GM23338 (cell line): ENCODE measurements at regions not wholly inside any gene's neighbourhood (a gene's known extent, or its start where the extent isn't known, plus 50 kb on each side); places are given as distances from the start of the nearest gene placed in this dataset.

Experiments
- ATAC-seq: fragments of 200-7000 bp; cut with Tn5 transposase; 3 replicates; pipeline ENCODE4 v1.9.1; 2020
- DNase-seq: peaks from one replicate; pipeline ENCODE4 v3.0.0-alpha.2; 2015; ENCODE audit warnings: low spot score
- H2AFZ ChIP-seq: fragments of 200-600 bp; sonication (generic); 2 replicates; pipeline ENCODE4 v1.8.0; 2016; ENCODE audit warnings: antibody characterized with exemption, mild to moderate bottlenecking, moderate library complexity
- H3F3A ChIP-seq: fragments of 200-600 bp; sonication (generic); replicated peaks from 2 replicates; pipeline ENCODE4 v1.8.0; 2017; ENCODE audit warnings: antibody characterized with exemption, mixed run types, low read depth
- H3K27ac ChIP-seq: fragments of 200-600 bp; sonication (generic); 2 replicates; pipeline ENCODE4 v1.6.1; 2016; ENCODE audit warnings: low read depth
- H3K27me3 ChIP-seq: fragments of 200-600 bp; sonication (generic); 2 replicates; pipeline ENCODE4 v1.8.0; 2016; ENCODE audit warnings: mild to moderate bottlenecking, mixed run types, moderate library complexity; ENCODE audit not compliant: insufficient read depth
- H3K36me3 ChIP-seq: fragments of 200-600 bp; sonication (generic); 2 replicates; pipeline ENCODE4 v1.8.0; 2016; ENCODE audit warnings: mild to moderate bottlenecking; ENCODE audit not compliant: insufficient read depth
- H3K4me1 ChIP-seq: fragments of 200-600 bp; sonication (generic); 2 replicates; pipeline ENCODE4 v1.8.0; 2016; ENCODE audit warnings: mild to moderate bottlenecking, moderate library complexity; ENCODE audit not compliant: insufficient read depth
- H3K4me2 ChIP-seq: fragments of 200-600 bp; sonication (generic); 2 replicates; pipeline ENCODE4 v1.7.1; 2017; ENCODE audit warnings: mixed run types
- H3K4me3 ChIP-seq: fragments of 200-600 bp; sonication (generic); 2 replicates; pipeline ENCODE4 v1.6.1; 2016; ENCODE audit warnings: mixed run types
- H3K79me2 ChIP-seq: fragments of 200-600 bp; sonication (generic); replicated peaks from 2 replicates; pipeline ENCODE4 v1.8.0; 2017; ENCODE audit warnings: mild to moderate bottlenecking; ENCODE audit not compliant: insufficient read depth
- H3K9me2 ChIP-seq: fragments of 200-600 bp; sonication (generic); 2 replicates; pipeline ENCODE4 v1.8.0; 2017; ENCODE audit not compliant: insufficient read depth
- H4K20me1 ChIP-seq: fragments of 200-600 bp; sonication (generic); replicated peaks from 2 replicates; pipeline ENCODE4 v1.8.0; 2017; ENCODE audit warnings: mild to moderate bottlenecking; ENCODE audit not compliant: insufficient read depth
- H3K27ac Mint-ChIP-seq: 2 replicates; pipeline ENCODE4 v1.8.0; 2020; ENCODE audit warnings: inconsistent platforms, mild to moderate bottlenecking, moderate library complexity, mixed read lengths
- H3K27me3 Mint-ChIP-seq: 3 replicates; pipeline ENCODE4 v1.8.0; 2022; ENCODE audit warnings: low read depth, mild to moderate bottlenecking, moderate library complexity, mixed read lengths, inconsistent platforms; ENCODE audit not compliant: insufficient read depth, poor library complexity
- H3K36me3 Mint-ChIP-seq: 3 replicates; pipeline ENCODE4 v1.8.0; 2021; ENCODE audit warnings: low read depth, mild to moderate bottlenecking, inconsistent platforms, moderate library complexity, mixed read lengths
- H3K4me1 Mint-ChIP-seq: 3 replicates; pipeline ENCODE4 v1.8.0; 2020; ENCODE audit warnings: mild to moderate bottlenecking, inconsistent platforms, mixed read lengths
- H3K4me3 Mint-ChIP-seq: 3 replicates; pipeline ENCODE4 v1.8.0; 2021; ENCODE audit warnings: moderate library complexity, mild to moderate bottlenecking, inconsistent platforms, mixed read lengths
- H3K9me3 Mint-ChIP-seq: 3 replicates; pipeline ENCODE4 v1.8.0; 2020; ENCODE audit warnings: moderate library complexity, mild to moderate bottlenecking, inconsistent platforms, mixed read lengths
- CREB1 ChIP-seq: fragments of 250-450 bp; sonication (Bioruptor Pico); IDR thresholded peaks from 2 replicates; pipeline ENCODE4 v1.5.0; 2020; ENCODE audit warnings: low read depth, mild to moderate bottlenecking, moderate library complexity
- CTCF ChIP-seq, 2 experiments: fragments of 200-600 bp in 1 of 2; sonication (generic) in 1 of 2; conservative IDR thresholded peaks; 2 replicates each; pipeline versions ENCODE4 v1.5.1 to v1.6.1; 2016 to 2017; ENCODE audit warnings: antibody characterized with exemption in 2 of 2, low read depth in 2 of 2, mild to moderate bottlenecking in 2 of 2, moderate library complexity in 1 of 2
- ETS1 ChIP-seq: IDR thresholded peaks from 2 replicates; pipeline ENCODE4 v1.6.1; 2016; ENCODE audit warnings: antibody characterized with exemption
- EZH2 ChIP-seq: fragments of 200-600 bp; sonication (generic); IDR thresholded peaks from one replicate; pipeline ENCODE4 v1.8.0; 2017; ENCODE audit warnings: antibody characterized with exemption, mild to moderate bottlenecking, low read depth; ENCODE audit not compliant: unreplicated experiment
- EZH2phosphoT487 ChIP-seq: fragments of 200-600 bp; sonication (generic); IDR thresholded peaks from one replicate; pipeline ENCODE4 v1.8.1; 2018; ENCODE audit warnings: antibody characterized with exemption; ENCODE audit not compliant: unreplicated experiment
- JUNB ChIP-seq: IDR thresholded peaks from one replicate; pipeline ENCODE4 v1.6.1; 2016; ENCODE audit warnings: antibody characterized with exemption; ENCODE audit not compliant: unreplicated experiment
- NANOG ChIP-seq: IDR thresholded peaks from 2 replicates; pipeline ENCODE4 v1.6.1; 2016; ENCODE audit warnings: antibody characterized with exemption, borderline replicate concordance
- POLR2AphosphoS5 ChIP-seq: IDR thresholded peaks from 2 replicates; pipeline ENCODE4 v1.6.1; 2016; ENCODE audit warnings: antibody characterized with exemption, low read depth
- REST ChIP-seq: IDR thresholded peaks from one replicate; pipeline ENCODE4 v1.6.1; 2018; ENCODE audit warnings: antibody characterized with exemption; ENCODE audit not compliant: unreplicated experiment
- STAT1 ChIP-seq: IDR thresholded peaks from one replicate; pipeline ENCODE4 v1.6.1; 2016; ENCODE audit warnings: antibody characterized with exemption; ENCODE audit not compliant: unreplicated experiment
- ZNF114 ChIP-seq: fragments of 250-450 bp; sonication (Bioruptor Pico); IDR thresholded peaks from 2 replicates; pipeline ENCODE4 v1.5.0; 2020; ENCODE audit warnings: mild to moderate bottlenecking, moderate library complexity
- ZNF331 ChIP-seq: fragments of 250-450 bp; sonication (Bioruptor Pico); IDR thresholded peaks from 2 replicates; pipeline ENCODE4 v1.5.0; 2020; ENCODE audit warnings: low read depth, mild to moderate bottlenecking, moderate library complexity
- ZNF462 ChIP-seq: fragments of 250-450 bp; sonication (Bioruptor Pico); IDR thresholded peaks from 2 replicates; pipeline ENCODE4 v1.5.0; 2020; ENCODE audit warnings: mild to moderate bottlenecking, moderate library complexity

GRCh38 chr5:7329141-7329540 is 66.8 kb upstream of the ADCY2 start:
- Mint-ChIP-seq H3K9me3 (no peaks in the 10 kb centered on the region), H3K36me3 (no peaks in the 10 kb centered on the region; the same call in 2 of the 3 replicates), H3K27ac (no peak overlapping the region), H3K27me3 (peaks cover 1% of the 10 kb centered on the region), H3K4me1 (peaks cover 31% of the 10 kb centered on the region), H3K4me3 (no peak overlapping the region)
- H2AFZ ChIP-seq = no peak overlapping the region
- peaks cover 29% of the 10 kb centered on the region for H3K4me1 ChIP-seq
- no peaks in the 10 kb centered on the region for H3K36me3 ChIP-seq
- H3K4me2 ChIP-seq = no peak overlapping the region
- H3K9me2 ChIP-seq = peaks cover 20% of the 10 kb centered on the region
- ATAC-seq (no peak), DNase-seq (no peak)
- H3K4me3 ChIP-seq = no peak overlapping the region
- no peaks in the 10 kb centered on the region for H4K20me1 ChIP-seq
- no peak overlapping the region for H3K27ac ChIP-seq
- H3K79me2 ChIP-seq = no peaks in the 10 kb centered on the region
- TF ChIP-seq ZNF331 (CRISPR knock-in tag) = no peak
- no peak for TF ChIP-seq CTCF (conservative IDR thresholded peaks at IDR 0.05; ENCODE audit: low read depth in 2 of 2)
- TF ChIP-seq EZH2phosphoT487 = no peak
- TF ChIP-seq POLR2AphosphoS5 = no peak
- no peak for TF ChIP-seq STAT1
- no peak for TF ChIP-seq CREB1
- TF ChIP-seq ETS1 = no peak
- TF ChIP-seq EZH2 = no peak
- no peak for TF ChIP-seq REST
- no peak for TF ChIP-seq ZNF462 (CRISPR knock-in tag)
- no peak for TF ChIP-seq JUNB
- no peak for TF ChIP-seq ZNF114
- no peak for TF ChIP-seq NANOG
- H3K27me3 ChIP-seq = no peaks in the 10 kb centered on the region
- no peaks in the 10 kb centered on the region for H3F3A ChIP-seq
